GM04503 (cell line): ENCODE measurements at regions not wholly inside any gene's neighbourhood (a gene's known extent, or its start where the extent isn't known, plus 50 kb on each side); places are given as distances from the start of the nearest gene placed in this dataset.
"Not testable (repeated sequence)": the region's sequence is repeated elsewhere in the genome, so short reads cannot be mapped to it uniquely, and the experiment has no call there.

Source experiments
- DNase-seq: peaks from one replicate; pipeline ENCODE4 v3.0.0-alpha.2; 2012; ENCODE audit warnings: low read depth

- DNase-seq = no peak
These were observed 136.1 kb upstream of the CDK6 start for GRCh38 chr7:92972441-92972840.

GRCh38 chr7:92969061-92969460, 132.7 kb upstream of the CDK6 start:
- DNase-seq = no peak

GRCh38 chr7:92968502-92968901, 132.1 kb upstream of the CDK6 start:
- DNase-seq = no peak

DNA sequence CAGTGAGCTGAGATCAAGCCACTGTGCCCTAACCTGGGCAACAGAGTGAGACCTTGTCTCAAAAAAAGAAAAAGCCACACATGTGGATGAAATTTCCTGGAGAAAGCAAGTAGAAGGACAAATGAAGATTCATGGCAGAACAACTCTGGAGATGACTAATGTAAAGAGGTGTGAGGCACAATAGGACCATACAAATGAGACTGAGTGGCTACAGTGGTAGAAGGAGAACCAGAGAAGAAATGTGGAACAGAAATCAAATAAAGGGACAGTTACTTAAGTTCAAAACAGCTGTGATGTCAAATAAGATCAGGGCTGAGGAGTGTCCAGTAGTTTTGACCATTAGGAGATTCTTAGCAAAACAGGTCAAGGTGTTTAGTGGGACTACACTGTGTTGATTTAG, 130.9 kb upstream of the CDK6 start:
- DNase-seq = no peak

DNA sequence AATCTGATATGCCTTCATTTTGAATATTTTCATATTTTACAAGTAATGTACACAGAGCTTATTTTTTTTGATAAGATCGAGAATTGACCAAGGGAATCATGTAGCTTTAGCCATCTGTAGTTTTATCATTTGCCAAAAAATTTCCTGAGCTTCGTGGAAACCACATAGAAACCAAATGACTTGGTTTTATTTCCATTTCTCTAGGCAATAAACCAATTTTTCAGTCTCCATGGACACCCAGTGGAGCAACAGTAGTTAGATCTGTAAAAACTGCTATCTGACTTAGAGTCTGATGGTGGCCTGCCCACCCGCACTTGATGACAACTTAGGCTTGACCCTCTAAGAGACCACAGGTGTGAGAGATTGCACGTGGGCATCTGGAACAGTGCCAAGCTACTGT, 127.8 kb upstream of the CDK6 start:
- DNase-seq = no peak

GRCh38 chr7:92963566-92963965, 127.2 kb upstream of the CDK6 start:
- DNase-seq = no peak

GRCh38 chr7:92961961-92962360, 125.6 kb upstream of the CDK6 start:
- DNase-seq = no peak

DNA sequence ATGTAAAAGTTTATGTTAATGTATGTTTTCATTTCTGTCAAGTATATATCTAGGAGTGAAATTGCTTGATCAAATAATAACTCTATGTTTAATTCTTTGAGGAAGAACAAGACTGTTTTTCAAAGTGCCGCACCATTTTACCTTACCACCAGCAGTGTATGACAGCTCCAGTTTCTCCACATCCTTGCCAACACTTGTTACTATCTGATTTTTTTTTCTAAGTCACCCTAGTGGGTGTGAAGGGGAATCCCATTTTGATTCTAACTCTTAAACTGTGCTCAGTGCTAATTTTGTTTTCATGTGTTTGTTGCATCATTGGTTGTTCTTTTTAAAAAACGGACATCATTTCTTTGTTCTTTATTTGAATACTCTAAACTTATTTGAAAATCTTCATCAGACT, 120.2 kb upstream of the CDK6 start:
- DNase-seq = no peak

DNA sequence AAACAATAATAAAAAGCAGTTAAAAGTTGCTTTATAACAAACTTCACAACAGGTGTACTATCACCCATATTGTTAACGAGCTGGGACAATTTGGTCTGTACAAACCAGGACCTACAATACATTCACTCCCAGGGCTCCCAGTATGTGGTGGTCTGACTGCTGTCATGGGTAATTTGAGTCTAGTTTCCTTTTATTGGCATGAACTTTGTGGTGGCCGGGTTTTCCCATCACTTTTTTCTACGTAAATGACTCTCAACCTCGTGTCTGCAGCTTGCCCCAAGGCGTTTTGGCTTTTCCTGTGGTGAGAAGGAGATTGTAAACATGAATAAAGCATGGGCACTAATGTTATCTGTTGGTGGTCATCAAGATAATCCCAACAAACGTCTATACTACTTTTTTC, 118.7 kb upstream of the CDK6 start:
- DNase-seq = no peak

GRCh38 chr7:92953657-92954056, 117.3 kb upstream of the CDK6 start:
- no peak for DNase-seq

DNA sequence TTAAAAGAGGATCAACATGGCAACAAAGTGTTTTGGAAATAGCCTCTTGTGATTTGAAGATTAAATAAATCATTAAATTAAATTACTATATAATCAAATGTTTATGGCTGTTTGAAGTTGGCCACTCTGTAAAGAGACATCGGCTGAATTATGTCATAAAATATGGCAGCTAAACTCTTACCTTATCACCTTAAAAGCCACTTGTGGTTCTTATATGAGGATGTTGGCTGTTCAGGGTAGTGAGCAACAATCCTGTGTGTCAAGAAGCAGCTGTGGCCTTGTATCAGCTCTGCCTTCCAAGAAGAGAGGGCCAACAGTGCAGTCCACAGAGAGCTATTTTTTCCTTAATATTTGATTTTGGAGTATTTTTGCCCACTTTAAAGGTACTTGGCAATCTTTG, 113.4 kb upstream of the CDK6 start:
- DNase-seq = no peak

DNA sequence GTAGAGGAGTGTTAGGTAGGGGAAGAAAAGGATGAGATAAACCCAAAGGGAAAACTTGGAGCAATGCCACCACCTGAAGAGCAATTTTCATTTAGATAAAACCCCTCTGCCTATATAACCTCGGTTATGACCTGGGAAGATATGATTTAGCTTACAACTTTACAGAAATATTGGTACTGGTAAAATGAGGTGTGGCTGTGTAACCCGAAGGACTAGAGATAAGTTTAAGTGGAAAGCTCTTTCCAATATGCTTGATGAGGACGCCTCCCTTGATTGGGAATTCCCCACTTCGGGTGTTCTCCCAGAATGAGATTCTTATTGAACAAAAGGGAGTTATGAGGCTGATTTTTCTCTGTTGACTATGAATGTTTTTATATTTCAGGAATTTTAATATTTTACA, 109.5 kb upstream of the CDK6 start:
- no peak for DNase-seq

DNA sequence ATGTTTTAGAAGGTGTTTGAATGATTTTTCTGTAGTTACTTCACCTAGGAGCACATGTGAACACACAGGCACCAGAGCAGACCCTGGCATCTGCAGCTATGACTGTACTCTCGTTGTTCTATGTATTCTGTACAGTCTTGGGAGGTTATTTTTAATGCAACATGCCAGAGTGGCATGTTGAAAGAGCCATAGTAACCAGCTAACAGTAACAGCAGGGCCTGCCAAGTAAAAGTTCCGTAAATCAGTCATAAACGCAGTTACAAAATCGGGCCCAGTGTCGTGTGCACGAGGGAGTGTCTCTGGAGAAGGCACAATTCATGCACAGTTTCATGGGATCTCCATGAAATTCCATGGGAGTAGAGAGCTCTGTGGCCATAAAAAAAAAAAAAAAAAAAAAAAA, 108.3 kb upstream of the CDK6 start:
- DNase-seq = peak; percentile 20

DNA sequence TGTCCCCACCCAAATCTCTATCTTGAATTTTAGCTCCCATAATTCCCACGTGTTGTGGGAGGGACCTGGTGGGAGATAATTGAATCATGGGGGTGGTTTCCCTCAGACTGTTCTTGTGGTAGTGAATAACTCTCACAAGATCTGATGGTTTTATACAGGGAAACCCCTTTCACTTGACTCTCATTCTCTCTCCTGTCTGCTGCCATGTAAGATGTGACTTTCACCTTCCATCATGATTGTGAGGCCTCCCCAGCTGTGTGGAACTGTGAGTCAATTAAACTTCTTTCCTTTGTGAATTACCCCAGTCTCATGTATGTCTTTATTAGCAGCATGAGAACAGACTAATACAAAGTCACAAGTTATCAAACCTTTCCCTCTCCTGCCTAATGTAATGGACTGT, 106.3 kb upstream of the CDK6 start:
- DNase-seq = not testable (repeated sequence)

GRCh38 chr7:92939666-92940360, 103.4 kb upstream of the CDK6 start:
- no peak for DNase-seq

- DNase-seq = no peak
These were observed 97.7 kb upstream of the CDK6 start for GRCh38 chr7:92934096-92934495.

DNA sequence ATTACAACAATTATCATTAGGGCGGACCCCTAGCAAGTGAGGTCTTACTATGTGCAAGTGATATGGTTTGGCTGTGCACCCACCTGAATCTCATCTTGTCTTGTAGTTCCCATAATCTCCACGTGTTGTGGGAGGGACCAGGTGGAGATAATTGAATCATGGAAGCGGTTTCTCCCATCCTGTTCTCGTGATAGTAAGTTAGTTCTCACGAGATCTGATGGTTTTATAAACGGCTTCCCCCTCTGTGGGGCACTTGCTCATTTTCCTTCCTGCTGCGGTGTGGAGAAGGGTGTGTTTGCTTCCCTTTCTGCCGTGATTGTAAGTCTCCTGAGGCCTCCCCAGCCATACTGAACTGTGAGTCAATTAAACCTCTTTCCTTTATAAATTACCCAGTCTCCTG, 96.1 kb upstream of the CDK6 start:
- no peak for DNase-seq

DNA sequence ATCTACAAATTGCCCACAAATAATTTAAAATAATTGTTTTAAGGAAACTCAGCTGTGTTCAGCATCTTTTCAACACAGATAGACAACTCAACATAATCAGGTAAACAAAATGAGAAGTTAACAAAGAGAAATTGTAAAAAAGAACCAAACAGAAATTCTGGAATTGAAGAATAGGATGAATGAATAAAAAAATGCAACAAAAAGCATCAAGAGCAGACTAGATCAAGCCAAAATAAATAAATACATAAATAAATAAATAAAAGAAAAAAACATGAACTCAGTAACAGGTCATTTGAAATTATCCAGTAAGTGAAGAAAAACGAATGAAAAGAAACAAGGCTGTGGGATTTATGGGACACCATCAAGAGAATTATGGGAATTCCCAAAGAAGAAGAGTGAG, 94.0 kb upstream of the CDK6 start:
- no peak for DNase-seq

GRCh38 chr7:92926697-92927044, 90.3 kb upstream of the CDK6 start:
- DNase-seq = no peak

GRCh38 chr7:92925876-92926696, 89.7 kb upstream of the CDK6 start:
- no peak for DNase-seq

GRCh38 chr7:92924800-92925199, 88.4 kb upstream of the CDK6 start:
- DNase-seq = no peak

GRCh38 chr7:92917230-92917629, 80.9 kb upstream of the CDK6 start:
- no peak for DNase-seq

DNA sequence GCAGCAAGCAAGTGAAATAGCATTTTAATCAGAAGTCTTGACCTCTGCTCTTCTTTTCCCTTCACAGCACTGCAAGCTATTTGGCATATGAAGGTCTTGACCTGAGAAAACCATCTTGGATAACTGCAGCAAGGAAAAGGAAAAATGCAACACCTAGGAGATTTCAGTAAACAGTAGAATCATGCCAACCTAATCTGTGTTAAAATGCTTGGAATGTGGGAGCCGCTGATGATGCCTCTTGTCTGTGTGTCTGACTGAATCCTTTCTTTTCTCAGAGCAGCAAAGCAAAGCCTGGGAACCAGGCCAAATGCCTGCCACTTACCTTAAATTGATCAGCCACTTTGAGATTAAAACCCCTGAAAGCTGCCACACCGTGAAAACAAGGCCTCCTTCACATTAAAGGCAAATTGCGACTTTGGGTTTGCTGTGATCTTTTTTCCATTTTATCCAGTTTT, 80.4 kb upstream of the CDK6 start:
- peak; percentile 67 for DNase-seq

DNA sequence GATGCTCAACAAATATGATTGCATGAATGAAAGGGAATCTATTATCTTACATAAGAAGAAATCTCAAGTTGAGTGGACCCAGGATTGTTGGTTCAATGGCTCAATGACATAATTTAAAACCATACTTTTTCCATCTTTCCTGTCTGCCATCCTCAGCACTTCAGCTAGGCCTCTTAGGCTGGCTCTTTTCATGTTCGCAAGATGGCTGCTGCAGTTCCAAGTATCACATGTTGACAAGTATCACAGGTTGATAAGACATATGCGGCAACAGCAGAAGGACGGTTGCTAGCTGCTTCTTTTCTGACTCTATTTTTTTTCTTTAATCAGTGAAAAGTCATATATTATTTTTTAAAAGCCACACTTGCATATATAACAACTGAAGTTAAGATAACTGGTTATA, 79.0 kb upstream of the CDK6 start:
- DNase-seq = no peak
